HL-60 (cell line): ENCODE measurements at regions not wholly inside any gene's neighbourhood (a gene's known extent, or its start where the extent isn't known, plus 50 kb on each side); places are given as distances from the start of the nearest gene placed in this dataset.

ENCODE experiments used
- DNase-seq, 2 experiments: peaks; one replicate each; pipeline ENCODE4 v3.0.0-alpha.2; 2010 to 2020; ENCODE audit warnings: low read depth in 1 of 2, low spot score in 1 of 2
- H3K27ac ChIP-seq: fragments of 250-450 bp; sonication (Bioruptor Pico); replicated peaks from 2 replicates; pipeline ENCODE4 v1.5.1; 2020; ENCODE audit warnings: mild to moderate bottlenecking, moderate library complexity
- H3K27me3 ChIP-seq: fragments of 250-450 bp; sonication (Bioruptor Pico); 2 replicates; pipeline ENCODE4 v1.5.1; 2021; ENCODE audit warnings: mild to moderate bottlenecking, moderate library complexity; ENCODE audit not compliant: insufficient read depth, poor library complexity, severe bottlenecking
- H3K4me3 ChIP-seq: replicated peaks from 2 replicates; pipeline ENCODE4 v1.5.1; 2011; ENCODE audit warnings: mild to moderate bottlenecking, control low read depth, low read length; ENCODE audit not compliant: insufficient read depth
- GABPA ChIP-seq: IDR thresholded peaks from 2 replicates; pipeline ENCODE4 v1.6.1; 2012; ENCODE audit warnings: low read depth
- POLR2AphosphoS5 ChIP-seq: IDR thresholded peaks from 2 replicates; pipeline ENCODE4 v1.6.1; 2012; ENCODE audit warnings: low read depth
- SPI1 ChIP-seq: IDR thresholded peaks from 2 replicates; pipeline ENCODE4 v1.6.1; 2012; ENCODE audit warnings: low read depth, mild to moderate bottlenecking, borderline replicate concordance
- TF ChIP-seq, protein P1 (sequence below): IDR thresholded peaks from 2 replicates; pipeline ENCODE4 v1.6.1; 2012; ENCODE audit warnings: low read depth; ENCODE audit not compliant: insufficient replicate concordance
- TF ChIP-seq, protein P2 (sequence below): IDR thresholded peaks from one replicate; pipeline ENCODE4 v1.5.1; 2011; ENCODE audit warnings: low read length, control low read depth, inconsistent platforms; ENCODE audit not compliant: insufficient read depth

DNA sequence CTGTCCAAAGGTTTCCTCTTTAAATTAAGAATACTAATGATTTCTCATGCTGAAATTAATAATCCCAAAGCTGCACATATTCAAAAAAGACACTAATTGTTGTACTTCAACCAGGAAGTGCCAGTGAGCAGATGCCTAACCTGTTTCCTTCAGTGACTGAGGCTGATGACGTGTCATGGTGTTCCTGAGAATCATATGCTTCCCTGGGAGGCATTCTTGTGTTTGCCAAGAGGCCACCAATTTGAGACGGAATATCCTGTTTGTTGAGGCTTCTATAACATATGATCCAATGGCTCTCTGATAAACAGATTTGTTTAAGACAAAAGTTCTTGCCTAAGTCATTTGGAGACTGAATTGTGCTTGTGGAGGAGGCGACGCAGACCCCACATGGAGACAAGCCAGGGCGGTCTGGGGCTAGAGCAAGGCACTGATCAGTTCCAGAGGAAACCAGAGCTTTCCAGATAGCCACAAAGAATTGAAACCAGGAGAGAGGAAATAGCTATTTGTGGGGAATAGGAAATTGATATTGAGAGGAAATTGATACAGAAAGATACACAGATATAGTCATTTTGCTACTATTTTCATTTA lies 66.4 kb upstream of the ZNF608 start:
- DNase-seq = no peak
- Histone ChIP-seq H3K4me3 (no peak overlapping the region), H3K27ac (no peak overlapping the region), H3K27me3 (no peaks in the 10 kb centered on the region)
- TF ChIP-seq GABPA (no peak), SPI1 (no peak), POLR2AphosphoS5 (no peak)
- TF ChIP-seq, protein P1, sequence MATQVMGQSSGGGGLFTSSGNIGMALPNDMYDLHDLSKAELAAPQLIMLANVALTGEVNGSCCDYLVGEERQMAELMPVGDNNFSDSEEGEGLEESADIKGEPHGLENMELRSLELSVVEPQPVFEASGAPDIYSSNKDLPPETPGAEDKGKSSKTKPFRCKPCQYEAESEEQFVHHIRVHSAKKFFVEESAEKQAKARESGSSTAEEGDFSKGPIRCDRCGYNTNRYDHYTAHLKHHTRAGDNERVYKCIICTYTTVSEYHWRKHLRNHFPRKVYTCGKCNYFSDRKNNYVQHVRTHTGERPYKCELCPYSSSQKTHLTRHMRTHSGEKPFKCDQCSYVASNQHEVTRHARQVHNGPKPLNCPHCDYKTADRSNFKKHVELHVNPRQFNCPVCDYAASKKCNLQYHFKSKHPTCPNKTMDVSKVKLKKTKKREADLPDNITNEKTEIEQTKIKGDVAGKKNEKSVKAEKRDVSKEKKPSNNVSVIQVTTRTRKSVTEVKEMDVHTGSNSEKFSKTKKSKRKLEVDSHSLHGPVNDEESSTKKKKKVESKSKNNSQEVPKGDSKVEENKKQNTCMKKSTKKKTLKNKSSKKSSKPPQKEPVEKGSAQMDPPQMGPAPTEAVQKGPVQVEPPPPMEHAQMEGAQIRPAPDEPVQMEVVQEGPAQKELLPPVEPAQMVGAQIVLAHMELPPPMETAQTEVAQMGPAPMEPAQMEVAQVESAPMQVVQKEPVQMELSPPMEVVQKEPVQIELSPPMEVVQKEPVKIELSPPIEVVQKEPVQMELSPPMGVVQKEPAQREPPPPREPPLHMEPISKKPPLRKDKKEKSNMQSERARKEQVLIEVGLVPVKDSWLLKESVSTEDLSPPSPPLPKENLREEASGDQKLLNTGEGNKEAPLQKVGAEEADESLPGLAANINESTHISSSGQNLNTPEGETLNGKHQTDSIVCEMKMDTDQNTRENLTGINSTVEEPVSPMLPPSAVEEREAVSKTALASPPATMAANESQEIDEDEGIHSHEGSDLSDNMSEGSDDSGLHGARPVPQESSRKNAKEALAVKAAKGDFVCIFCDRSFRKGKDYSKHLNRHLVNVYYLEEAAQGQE = no peak
- TF ChIP-seq, protein P2, sequence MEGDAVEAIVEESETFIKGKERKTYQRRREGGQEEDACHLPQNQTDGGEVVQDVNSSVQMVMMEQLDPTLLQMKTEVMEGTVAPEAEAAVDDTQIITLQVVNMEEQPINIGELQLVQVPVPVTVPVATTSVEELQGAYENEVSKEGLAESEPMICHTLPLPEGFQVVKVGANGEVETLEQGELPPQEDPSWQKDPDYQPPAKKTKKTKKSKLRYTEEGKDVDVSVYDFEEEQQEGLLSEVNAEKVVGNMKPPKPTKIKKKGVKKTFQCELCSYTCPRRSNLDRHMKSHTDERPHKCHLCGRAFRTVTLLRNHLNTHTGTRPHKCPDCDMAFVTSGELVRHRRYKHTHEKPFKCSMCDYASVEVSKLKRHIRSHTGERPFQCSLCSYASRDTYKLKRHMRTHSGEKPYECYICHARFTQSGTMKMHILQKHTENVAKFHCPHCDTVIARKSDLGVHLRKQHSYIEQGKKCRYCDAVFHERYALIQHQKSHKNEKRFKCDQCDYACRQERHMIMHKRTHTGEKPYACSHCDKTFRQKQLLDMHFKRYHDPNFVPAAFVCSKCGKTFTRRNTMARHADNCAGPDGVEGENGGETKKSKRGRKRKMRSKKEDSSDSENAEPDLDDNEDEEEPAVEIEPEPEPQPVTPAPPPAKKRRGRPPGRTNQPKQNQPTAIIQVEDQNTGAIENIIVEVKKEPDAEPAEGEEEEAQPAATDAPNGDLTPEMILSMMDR = no peak

DNA sequence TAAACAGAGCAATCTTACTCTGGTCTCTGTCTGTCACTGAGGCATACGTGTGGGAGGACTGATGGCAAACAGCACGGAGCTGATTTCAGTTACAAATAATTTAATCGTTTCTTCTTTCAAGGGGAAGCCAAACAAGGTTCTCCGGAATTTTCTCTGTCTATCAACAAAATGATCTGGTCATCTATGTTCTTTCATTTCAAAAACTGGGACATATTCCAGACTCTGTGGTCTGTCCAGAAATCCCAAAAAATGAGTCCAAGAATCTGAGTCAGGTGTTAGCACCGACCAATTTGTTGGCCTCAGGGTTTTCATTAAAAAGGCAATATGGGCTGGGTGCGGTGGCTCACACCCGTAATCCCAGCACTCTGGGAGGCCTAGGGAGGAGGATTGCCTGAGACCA lies 69.9 kb upstream of the ZNF608 start:
- no peak for DNase-seq
- TF ChIP-seq, protein P2 = no peak
- no peak for TF ChIP-seq SPI1
- TF ChIP-seq POLR2AphosphoS5 = no peak
- TF ChIP-seq, protein P1 = no peak
- TF ChIP-seq GABPA = no peak

DNA sequence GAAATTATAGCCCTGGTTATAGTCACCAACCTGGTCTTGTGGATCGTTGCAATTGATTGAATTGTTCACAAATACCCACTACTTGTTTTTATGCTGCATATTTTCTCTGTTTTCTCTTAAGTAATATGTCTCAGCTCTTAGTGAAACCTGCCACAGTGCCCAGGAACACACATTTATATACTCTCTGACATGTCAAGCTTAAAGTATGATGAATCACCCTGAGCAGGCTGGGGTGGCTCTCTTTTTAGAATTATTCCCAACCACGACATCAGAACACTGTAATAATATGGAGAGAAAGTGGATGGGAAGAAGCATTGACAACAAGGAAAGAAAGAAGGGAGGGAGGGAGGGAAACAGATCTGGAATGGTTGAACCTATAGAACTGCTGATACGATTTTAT lies 72.8 kb upstream of the ZNF608 start:
- TF ChIP-seq POLR2AphosphoS5 (no peak), GABPA (no peak), SPI1 (no peak)
- TF ChIP-seq, protein P2 = no peak
- TF ChIP-seq, protein P1 = no peak
- Histone ChIP-seq H3K27me3 (no peaks in the 10 kb centered on the region), H3K4me3 (no peak overlapping the region), H3K27ac (no peak overlapping the region)
- DNase-seq = no peak

More for the DNA sequence above, 69.9 kb upstream of the ZNF608 start:
- H3K27me3 ChIP-seq = no peaks in the 10 kb centered on the region
- no peak overlapping the region for H3K4me3 ChIP-seq
- H3K27ac ChIP-seq = no peak overlapping the region
